GM10266 (cell line): ENCODE measurements at regions not wholly inside any gene's neighbourhood (a gene's known extent, or its start where the extent isn't known, plus 50 kb on each side); places are given as distances from the start of the nearest gene placed in this dataset.
"Not testable (repeated sequence)": the region's sequence is repeated elsewhere in the genome, so short reads cannot be mapped to it uniquely, and the experiment has no call there.

Source experiments
- DNase-seq: peaks from one replicate; pipeline ENCODE4 v3.0.0; 2012; ENCODE audit errors: extremely low spot score
- TF ChIP-seq, protein P1 (sequence below): IDR thresholded peaks from 2 replicates; pipeline ENCODE4 v1.5.1; 2012; ENCODE audit warnings: mild to moderate bottlenecking, low read depth; ENCODE audit not compliant: control insufficient read depth, insufficient read depth; ENCODE audit errors: missing control alignments

DNA sequence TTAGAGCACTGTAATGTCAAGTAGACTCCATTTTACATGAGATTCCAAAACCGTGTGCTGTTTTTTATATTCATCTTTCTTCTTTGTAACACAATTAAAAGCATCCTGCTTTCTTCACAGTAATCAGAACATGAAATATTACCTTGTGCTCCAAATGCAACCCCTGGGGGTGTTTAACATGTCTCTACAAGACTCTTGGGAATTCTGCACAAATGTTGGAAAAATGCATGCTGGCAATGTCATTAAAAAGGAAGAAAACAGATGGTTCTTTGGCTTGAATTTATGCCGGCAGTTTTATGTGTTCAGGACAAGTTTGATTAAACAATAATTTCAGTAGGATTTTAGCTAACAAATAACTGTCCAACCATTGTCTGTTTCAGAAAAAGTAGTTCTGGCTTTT lies 159.1 kb downstream of the LIG4 start:
- no peak for DNase-seq
- TF ChIP-seq, protein P1, sequence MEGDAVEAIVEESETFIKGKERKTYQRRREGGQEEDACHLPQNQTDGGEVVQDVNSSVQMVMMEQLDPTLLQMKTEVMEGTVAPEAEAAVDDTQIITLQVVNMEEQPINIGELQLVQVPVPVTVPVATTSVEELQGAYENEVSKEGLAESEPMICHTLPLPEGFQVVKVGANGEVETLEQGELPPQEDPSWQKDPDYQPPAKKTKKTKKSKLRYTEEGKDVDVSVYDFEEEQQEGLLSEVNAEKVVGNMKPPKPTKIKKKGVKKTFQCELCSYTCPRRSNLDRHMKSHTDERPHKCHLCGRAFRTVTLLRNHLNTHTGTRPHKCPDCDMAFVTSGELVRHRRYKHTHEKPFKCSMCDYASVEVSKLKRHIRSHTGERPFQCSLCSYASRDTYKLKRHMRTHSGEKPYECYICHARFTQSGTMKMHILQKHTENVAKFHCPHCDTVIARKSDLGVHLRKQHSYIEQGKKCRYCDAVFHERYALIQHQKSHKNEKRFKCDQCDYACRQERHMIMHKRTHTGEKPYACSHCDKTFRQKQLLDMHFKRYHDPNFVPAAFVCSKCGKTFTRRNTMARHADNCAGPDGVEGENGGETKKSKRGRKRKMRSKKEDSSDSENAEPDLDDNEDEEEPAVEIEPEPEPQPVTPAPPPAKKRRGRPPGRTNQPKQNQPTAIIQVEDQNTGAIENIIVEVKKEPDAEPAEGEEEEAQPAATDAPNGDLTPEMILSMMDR = no peak

DNA sequence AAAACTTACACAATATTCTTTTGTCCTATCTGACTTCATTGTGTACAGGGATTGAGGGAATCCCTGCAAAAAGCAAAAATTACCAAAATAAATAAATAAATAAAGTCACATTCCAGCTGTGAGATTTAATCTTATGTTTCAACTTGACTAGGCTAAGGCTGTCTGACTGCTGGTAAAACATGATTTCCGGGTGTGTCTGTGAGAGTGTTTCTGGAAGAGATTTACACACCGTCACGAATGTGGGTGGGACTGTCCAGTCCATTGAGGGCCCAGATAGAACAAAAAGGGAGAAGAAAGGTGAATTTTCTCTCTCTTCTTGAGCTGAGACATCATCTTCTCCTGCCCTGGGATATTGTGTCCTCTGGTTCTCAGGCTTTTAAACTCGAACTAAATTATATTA lies 166.1 kb downstream of the LIG4 start:
- TF ChIP-seq, protein P1 = no peak
- no peak for DNase-seq

DNA sequence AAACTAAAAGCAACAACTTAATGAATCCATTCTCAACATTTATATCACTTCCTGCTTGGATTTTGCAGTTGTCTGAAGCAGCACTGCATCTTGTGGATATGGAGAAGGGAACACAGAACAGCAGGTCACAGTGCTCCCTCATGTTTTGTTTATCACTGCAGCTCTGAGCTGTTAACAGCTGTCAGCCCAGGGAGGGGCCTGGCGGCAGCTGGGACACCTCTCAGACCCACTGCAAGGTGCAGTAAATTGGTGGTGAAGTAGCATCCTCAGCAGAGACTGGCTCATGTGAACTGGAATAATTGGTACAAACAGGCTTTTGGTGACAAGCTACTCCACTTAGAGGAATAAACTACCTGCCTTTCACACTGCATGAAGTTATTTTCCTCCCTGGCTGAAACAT lies 170.4 kb downstream of the LIG4 start:
- TF ChIP-seq, protein P1 = no peak
- DNase-seq = no peak

DNA sequence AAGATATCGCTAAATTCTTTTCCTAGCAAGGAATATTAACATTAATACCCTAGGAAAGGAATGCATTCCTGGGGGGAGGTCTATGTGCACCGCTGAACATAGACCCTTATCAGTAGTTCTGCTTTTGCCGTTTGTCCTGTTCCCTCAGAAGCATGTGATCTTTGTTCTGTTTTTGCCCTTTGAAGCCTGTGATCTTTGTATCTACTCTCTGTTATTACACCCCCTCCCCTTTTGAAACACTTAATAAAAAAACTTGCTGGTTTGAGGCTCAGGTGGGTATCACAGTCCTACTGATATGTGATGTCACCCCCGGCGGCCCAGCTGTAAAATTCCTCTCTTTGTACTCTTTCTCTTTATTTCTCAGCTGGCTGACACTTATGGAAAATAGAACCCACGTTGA lies 172.5 kb downstream of the LIG4 start:
- not testable (repeated sequence) for DNase-seq

DNA sequence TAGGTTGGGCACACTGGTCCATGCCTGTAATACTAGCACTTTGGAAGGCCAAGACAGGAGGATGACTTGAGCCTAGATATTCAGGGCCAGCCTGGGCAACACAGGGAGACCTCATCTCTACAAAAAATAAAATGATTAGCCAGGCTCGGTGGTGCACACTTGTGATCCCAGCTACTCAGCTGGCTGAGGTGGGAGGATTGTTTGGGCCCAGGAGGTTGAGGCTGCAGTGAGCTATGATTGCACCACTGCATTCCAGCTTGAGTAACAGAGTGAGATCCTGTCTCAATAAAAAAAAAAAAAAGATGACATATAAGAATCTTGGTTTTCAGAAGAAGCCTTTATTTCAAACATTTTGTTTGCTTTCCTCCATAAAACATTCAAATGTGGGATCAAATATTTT lies 178.0 kb downstream of the LIG4 start:
- TF ChIP-seq, protein P1 = no peak
- DNase-seq = no peak

DNA sequence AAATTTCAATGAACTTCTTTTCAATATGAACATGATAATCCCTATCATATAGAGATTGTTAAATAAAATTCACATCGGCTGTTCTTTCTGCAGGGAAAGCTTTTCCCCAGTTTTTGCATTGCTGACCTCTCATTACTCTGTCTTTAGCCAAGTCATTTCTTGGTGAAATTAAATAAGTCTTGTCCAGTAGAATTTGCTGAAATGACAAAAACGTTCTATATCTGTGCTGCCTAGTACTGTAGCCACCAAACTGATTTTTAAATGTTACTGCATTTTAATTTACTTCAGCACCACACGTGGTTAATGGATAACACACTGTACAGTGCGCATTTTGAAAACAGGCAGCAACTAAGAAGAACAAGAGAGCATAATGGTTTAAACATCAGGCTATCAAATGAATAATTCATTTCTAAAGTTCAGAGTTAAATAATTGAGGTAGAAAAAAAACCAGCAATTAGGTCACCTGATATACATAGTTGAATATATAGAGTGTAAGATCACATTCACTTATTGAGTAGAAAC lies 178.9 kb downstream of the LIG4 start:
- TF ChIP-seq, protein P1 = no peak
- DNase-seq = no peak

DNA sequence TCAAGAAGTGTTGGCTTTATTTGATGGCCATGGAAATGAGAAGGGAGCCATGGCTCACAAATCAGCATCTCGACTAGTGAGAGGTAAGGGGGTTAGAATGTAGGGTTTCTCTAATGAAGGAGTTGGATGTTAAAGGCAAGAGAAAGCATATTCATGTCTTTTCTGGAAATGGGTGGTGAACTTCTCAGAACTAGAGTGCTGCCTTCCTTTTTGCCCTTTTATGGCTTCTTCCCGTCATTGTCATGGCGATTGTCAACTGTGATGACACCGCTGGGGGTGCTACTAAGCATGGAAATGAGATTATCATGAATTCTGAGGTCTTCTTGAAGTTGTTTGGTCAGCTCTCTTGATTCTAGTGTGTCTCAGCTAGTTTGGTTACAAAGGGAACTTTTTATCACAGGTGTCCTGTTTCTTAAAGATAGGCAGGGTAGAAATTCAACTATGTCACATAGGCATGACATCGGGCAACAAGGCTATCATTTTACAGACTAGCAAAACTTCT lies 180.4 kb downstream of the LIG4 start:
- no peak for DNase-seq
- TF ChIP-seq, protein P1 = no peak
